ENCODE measurements at regions not wholly inside any gene's neighbourhood (a gene's known extent, or its start where the extent isn't known, plus 50 kb on each side); places are given as distances from the start of the nearest gene placed in this dataset.

DNA sequence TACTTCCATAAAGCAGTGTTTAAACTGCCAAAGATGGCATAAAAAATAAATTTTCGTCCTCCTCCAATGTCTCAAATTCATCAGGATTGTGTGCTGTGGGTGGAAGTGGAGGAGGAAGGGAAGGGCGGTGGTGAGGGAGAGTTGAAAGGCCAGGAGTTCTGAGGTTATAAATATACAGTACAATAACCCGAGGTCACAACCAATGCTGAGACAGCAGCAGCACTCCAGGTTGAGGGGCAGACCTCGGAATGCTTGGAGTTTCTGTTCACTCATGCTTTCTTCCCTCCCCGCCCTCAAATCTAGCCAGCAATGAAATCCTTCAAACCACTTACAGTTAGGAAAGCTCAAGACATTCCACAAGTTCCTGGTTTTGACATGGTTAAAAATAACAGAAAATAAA, 134.0 kb upstream of the SMAD1 start:
- no peak for DNase-seq (ENCODE audit: low read depth in 1 of 2, low spot score in 1 of 2)

DNA sequence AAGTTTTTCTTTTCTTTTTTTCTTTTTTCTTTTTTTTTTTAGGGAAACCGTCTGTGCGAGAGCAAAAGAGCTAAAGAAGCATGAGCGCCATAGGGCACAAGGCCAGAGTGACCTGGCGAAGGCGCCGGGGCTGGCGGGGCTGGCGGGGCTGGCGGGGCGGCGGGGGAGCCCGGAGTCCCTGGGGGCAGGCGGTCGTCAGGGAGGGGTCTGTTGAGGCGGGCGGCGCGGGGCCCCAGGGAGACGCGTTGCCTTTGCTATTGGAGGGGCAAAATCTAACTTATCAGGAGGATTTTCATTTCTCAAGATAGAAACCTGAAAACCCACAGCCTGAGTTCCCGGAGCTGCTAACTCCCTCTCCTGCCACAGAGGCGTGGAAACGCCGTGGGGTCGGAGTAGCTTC, 135.6 kb upstream of the SMAD1 start:
- no peak for DNase-seq (ENCODE audit: low read depth in 1 of 2, low spot score in 1 of 2)

DNA sequence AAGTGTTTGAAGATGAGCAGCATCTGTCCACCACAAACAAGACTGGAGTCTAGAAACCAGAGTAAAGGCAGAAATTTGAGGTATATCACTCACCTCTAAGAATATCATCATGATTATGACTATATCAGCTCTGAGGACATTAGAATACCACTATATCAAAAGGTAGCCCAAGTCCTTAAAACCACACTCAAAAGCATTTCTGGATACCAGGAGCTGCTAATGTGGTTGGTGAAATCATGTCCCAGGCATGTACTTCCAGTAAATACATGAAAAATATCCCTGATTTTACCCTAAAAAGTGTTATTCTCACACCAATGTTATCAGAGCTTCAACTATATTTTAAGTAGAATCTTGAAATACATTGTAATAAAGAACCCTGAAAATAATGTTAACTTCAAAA, 136.3 kb upstream of the SMAD1 start:
- DNase-seq (ENCODE audit: low read depth in 1 of 2, low spot score in 1 of 2): no peak

DNA sequence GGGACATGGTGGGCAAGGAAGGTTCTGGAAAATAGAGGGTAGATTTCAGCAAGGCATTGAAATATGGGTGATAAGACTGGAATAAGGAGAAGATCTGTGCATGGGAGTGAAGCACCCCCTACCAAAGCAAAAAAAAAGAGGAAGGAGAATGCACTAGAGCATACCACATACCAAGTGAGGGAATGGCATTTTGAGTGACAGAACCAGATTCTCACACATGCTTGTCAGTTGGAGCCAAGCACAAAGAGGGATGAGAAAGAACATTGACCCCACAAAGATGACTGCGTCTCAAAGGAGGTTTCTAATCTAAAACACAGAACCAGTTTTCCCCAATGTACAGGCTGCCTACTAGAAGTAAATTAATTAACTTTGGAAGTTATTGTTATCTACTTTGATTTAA, 140.3 kb upstream of the SMAD1 start:
- DNase-seq (ENCODE audit: low read depth in 1 of 2, low spot score in 1 of 2): no peak

DNA sequence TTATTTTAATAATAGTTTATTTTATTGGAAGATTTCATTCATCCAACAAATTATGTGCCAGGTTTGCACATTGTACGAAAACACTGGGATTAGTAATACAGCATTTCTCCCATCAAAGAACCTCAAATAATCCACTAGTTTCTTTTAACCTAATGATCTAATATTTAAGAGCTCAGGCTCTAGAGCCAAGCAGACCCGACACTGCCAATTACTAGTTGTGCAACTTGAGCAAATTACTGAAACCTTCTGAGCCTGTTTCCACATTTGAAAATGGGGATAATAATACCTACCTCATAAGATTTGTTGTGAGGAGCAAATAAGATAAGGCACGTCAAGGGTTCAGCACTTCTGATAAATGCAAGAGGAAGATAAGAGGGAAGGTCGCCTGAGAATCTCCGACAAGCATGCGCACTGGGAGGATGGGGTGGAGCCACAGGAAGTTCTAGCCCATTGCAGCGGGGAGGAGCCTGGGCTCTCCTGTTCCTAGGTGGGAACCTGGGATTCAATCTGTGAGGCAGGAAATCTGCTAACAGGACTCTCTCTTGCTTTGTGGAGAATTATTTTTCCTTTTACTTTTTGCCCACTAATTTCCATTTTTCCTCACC, 141.5 kb upstream of the SMAD1 start:
- DNase-seq (ENCODE audit: low read depth in 1 of 2, low spot score in 1 of 2): no peak

DNA sequence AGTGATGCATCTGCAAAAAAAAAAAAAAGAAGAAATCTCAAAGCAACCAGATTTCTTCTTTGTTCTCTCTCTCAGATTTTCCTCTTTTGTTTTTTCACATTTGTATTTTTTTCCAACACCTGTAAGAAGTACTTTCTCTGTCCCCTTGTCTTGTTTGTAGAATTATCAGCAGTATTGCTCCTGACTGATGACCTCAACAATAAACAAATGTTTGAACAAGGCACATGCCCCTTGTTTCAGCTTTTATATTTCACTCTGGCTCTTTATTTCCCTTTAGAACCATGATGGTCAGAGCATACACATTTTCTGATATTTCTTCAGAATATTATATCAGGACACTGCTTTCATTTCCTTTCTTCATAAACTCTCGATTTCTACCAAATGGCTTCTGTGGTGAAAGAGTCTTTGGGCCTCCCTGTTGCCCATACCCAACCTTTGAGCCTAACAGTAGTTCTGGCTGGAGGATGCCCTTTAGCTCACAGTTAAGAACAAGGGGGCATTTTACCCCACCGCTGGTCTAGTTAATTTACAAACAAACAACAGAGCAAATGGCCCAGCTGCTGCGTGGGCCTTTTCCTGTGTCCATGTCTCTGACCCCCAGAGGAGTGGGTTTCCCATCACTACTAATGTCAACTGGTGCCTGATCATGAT, 142.5 kb upstream of the SMAD1 start:
- no peak for DNase-seq (ENCODE audit: low read depth in 1 of 2, low spot score in 1 of 2)

DNA sequence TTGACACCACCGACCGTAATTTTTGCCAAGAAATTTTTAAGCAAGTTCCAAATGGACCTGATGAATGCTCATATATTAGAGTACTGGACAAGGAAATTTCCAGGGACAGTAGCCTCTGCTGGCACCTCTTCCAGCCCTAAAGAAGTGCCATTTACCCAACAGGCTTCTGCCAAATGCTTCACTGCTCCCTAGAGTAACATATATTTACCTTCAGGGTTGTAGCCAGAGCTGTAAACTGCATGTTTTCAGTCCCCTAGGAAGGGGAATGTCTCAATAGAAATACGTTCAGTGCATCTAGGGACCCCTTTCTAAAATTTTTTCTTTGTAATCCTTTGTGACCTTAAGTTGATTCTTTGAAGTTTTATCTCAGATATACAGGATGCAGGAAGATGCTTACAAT, 143.1 kb upstream of the SMAD1 start:
- no peak for DNase-seq (ENCODE audit: low read depth in 1 of 2, low spot score in 1 of 2)

DNA sequence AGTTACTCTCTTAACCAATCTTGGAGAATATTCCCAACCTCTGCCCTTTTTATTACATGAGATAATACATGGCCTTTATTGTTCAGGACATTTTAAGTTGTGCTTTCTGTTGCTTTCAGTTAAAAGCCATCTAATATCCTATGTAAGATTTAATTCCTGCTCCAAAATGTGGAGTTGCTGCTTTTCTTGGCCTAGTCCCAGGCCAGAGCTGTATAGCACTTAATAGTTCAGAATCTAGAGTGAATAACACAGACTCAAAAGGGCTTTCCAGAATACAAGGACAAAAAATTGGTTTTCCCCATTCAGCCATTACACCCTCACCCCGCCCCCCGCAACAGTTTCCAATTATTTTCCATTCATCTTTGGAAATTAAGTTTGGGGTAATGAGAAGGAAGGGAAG, 144.3 kb upstream of the SMAD1 start:
- no peak for DNase-seq (ENCODE audit: low read depth in 1 of 2, low spot score in 1 of 2)

DNA sequence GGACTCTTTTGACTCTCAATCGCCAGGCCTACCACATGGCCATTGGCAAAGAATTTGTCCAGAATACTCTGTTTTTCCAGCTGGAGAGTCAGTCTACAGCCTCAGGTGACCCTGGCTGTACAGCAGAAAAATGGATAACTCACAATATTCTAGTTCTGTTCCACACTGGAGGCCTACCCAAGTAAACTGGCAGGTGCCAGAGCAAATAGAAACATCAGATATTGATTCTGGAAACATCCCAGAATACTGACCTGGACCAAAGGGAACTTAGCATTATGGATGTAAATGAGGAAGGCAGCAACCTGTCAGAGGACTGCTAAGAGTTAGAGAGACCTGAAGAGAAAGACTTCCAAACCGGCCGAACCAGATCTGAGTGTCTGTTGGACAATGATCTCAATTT, 147.9 kb upstream of the SMAD1 start:
- no peak for DNase-seq (ENCODE audit: low read depth in 1 of 2, low spot score in 1 of 2)

DNA sequence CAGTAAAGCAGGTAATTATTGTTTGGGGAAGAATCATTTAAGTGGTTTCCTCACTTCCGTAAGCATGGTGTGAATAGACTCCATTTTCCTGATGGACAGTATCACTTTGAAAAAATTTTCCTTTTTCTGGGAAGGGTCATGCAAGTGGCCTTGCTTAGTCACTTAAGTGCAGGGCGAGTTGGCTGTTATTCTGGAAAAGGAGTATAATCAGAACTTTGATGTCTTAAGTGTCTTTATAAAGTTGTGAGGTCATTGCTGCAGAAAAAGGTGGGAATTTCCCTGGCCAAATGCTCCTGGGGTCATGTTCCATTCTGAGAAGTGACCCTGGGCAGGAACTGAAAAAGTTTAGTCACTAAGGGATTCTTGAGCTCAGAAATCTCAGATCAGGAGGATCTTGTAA, 146.1 kb upstream of the OTUD4 start:
- no peak for DNase-seq (ENCODE audit: low read depth in 1 of 2, low spot score in 1 of 2)

DNA sequence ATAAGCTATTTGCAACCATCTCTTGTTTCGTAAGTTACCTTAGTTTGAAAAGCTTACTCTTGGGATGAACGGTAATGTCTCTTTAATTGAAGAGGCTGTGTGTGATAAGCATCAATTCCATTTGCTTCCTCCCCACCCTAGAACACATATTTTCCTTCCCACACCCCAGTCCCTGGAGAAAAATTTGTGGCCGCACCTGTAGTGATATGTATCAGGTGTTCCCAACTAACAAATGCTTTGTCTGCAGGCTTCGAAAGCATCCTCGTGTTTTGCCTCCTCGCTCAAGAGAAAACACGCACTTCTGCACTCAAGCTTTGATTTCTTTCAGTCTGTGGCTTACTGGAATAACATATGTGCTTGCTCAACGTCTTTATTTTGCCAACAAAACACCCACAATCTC, 143.8 kb upstream of the OTUD4 start:
- no peak for DNase-seq (ENCODE audit: low read depth in 1 of 2, low spot score in 1 of 2)

DNA sequence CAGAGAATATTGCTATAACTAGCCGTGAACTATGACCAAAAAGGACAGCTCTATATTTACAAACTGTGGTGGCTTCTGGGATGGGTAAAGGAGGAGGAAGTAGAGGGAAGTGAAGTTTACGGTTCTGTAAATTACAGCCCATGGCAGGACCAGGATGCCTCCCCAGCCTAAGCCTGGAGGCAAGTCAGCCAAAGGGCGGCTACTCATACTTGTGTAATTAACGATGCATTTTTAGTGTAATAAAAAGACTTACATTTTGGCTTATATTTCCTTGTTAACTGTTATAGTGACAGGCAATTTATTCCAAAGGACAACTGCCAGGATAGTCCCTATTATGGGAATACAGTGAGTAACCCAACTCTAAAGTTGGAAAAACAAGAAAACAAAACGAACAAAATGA, 139.9 kb upstream of the OTUD4 start:
- no peak for DNase-seq (ENCODE audit: low read depth in 1 of 2, low spot score in 1 of 2)

DNA sequence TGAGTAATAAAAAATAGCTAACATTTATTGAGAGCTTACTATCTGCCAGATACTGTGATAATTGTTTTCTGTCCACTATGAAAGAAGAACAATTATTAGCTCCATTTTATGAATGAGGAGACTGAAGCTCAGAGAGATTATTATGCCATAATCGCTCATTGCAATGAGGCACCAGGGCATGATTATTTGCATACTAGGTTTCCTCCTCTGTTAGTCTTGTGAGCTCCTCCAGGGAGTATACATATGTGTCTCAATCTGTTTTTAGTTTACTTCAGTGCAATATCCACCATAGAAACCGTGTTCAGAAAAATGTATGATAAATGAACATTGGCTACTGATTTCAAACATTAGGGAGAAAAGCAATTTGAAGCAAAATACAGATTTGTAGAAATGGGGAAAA, 139.4 kb upstream of the OTUD4 start:
- DNase-seq (ENCODE audit: low read depth in 1 of 2, low spot score in 1 of 2): no peak

DNA sequence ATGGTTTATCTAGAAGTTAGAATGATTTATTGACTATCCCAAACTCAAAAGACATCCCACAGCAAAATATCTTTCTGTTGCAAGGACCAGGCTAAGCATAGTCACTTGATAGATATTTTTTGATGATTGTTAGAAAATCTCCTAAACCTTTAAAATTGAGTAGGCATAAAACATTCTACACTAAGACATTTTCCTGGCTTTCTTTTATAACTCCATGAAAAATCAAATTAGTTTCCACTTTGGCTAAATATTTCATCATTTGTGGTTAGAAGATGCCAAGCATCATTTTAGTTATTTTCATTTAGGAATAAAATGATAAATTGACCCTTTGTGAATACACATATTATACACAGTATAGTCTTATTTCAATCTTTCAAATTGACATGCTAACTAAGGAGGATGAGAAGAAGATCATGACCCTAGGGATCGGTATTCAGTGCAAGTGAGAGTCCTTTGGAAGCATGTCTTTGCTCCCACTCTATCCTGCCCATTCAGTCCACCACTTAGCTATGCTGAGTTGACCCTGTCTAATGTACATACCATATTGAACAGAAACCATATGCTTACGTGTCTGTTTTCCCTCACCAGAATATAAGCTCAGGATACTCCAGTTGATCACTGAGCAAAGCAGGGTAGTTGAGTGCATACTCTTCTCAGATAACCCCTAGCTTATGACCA, 136.6 kb upstream of the OTUD4 start:
- no peak for DNase-seq (ENCODE audit: low read depth in 1 of 2, low spot score in 1 of 2)

DNA sequence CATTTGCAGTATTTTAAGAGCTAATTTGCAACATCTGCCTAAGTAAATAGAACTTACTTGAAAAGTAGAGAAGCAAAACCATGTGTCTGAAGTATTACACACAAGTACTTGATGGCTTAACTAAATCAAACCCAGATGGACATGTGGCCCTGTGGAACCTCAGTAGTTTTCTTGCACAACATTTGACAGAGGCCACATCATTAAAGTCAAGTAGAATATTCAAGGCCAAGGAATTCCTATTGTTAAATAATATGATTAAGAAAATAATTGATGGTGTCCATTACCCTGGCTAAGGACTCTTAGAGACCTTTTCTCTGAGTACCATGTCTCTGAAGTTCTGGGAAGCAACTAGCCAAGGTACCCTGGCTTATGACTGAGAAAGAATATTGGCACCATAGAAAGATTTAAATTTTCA, 135.4 kb upstream of the OTUD4 start:
- no peak for DNase-seq (ENCODE audit: low read depth in 1 of 2, low spot score in 1 of 2)

DNA sequence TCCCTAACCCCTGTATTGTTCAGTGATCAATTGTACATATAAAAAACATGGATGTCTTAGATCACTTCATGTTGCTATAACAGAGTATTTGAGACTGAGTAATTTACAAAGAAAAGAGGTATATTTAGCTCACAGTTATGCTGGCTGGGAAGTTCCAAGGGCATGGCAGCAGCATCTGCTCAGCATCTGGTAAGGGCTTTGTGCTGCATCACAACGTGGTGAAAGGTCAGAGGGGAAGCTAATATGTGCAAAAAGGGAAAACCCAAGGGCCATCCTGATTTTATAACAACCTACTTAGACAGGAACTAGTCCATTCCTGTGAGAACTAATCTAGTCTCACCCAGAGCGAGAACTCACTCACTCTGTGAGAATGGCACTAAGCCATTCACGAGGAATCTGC, 128.2 kb upstream of the OTUD4 start:
- no peak for DNase-seq (ENCODE audit: low read depth in 1 of 2, low spot score in 1 of 2)

DNA sequence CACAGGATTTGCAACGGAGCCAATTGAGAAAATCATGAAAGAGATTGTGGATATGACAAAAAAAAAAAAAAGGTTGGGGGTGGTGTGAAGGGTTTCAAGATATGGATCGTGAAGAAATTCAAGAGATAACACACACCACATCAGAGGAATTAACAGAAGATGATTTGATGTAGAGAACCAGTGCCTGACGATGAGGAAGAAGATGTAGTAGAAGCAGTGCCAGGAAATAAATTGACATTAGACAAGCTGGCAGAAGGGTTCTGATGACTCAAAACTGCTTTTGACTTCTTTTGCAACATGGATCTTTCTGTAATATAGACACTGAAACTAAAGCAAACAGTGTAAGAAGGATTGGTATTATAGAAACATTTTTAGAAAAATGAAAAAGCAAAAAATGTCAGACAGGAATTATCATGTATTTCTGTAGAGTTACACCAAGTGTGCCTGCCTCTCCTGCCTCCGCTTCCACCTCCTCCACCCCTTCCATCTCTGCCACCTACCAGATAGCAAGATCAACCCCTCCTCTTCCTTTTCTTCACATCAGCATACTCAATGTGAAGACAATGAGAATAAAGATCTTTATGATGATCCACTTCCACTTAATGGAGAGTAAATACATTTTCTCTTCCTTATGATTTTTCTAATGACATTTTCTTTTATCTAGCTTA, 127.5 kb upstream of the OTUD4 start:
- no peak for DNase-seq (ENCODE audit: low read depth in 1 of 2, low spot score in 1 of 2)

DNA sequence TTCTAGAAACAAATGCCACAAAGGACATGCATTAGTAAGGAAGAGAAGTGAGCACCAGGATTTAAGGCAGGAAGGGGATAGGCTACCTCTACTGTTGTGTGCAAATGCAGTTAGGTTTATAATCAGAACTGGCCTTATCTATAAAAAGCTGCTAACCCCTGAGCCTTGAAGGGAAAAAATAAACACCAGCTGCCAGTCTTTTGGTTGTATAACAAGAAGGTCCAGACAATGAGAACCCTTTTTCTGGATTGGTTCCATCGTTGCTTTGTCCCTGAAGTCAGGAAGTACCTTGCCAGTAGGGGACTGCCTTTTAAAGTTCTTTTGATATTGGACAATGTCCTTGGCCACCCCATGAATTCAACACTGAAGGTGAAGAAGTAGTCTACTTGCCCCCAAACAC, 126.7 kb upstream of the OTUD4 start:
- DNase-seq (ENCODE audit: low read depth in 1 of 2, low spot score in 1 of 2): no peak

DNA sequence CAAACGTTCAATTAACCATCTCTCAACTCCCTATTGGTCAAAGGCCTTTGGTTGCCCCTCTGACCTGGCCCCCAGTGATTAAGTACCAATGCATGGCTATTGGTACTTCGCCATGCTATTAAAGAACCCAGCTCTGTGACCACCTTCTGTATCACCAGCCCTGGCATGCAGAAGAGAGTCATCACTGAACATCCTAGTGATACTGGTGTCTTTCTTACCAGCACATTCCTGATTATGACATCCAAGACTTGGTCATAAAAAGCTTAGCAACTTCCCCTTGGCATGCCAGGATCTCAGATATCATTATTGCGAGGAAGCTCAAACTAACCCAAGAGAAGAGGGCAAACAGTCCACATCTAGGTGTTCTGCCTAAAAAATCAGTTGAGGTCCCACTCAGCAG, 122.3 kb upstream of the OTUD4 start:
- no peak for DNase-seq (ENCODE audit: low read depth in 1 of 2, low spot score in 1 of 2)

DNA sequence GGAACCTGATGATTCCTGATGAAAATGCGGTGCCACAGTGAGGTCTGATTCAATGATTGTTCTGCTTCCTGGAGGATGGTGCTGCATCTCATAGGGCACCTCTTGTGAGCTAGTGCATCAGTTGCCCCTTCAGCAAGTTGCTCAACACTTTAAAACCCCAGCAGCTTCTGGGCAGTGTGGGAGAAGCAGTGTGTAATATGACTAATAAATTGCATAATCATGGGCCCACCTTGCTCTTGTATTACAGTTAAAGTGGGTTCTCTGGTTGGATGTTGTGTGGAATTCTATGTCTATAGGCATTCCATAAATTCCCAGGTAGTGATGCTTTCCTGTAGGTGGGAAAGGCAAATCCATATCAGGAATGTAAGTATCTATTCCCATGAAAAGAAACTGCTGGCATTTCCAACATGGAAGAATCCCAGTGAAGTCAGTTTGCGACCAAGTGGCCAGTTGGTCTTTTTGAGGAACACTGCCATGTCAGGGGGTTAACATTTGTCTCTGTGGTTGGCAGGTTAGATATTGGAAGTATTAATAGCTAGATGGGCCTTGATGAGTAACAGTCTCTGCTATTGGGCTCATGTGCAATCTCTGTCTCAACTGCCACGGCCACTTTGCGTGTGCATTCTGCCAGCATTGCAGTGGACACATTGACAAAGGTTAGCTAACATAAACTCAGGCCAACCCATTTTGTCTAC, 121.1 kb upstream of the OTUD4 start:
- no peak for DNase-seq (ENCODE audit: low read depth in 1 of 2, low spot score in 1 of 2)

DNA sequence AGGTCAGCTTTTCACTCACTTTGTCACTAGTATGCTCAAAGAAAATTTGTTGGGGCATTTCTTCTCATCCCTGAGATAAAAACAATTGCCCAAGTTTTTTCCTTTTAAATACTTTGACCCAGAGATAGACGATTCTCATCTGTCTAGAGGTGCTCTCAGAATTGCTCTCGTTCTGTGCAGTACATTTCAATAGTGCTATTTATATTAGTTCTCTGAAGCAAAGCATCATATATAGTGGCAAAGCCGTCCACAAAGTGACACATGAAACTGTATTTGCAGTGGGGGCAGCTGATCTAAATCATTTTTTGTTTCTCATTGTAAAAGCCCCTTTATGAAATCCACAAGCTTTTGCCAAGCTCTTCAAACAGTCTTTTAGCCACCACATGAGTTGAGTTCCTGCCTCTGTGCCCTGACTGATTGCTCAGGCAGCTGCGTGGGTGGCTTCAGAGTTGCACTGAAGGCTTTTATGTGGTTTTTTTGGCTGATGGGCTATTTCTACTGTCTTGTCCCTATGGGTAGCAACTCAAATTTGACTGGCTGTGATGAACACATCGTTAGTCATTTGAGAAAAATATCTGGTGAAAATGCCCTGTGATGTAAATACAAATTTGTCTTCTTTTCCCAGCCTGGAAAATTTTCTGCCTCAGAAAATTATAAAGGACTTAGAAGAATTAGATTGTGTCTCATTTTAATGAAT, 119.1 kb upstream of the OTUD4 start:
- DNase-seq (ENCODE audit: low read depth in 1 of 2, low spot score in 1 of 2): peak; percentile 29 to 74

Measured in activated CD4-positive, alpha-beta T cell treated with anti-CD3 and anti-CD28 coated beads, Interleukin-2, amount 50 U/mL, for 24 hours (primary cell).